GM18909 (cell line): ENCODE measurements at regions not wholly inside any gene's neighbourhood (a gene's known extent, or its start where the extent isn't known, plus 50 kb on each side); places are given as distances from the start of the nearest gene placed in this dataset.
A peak's percentile ranks its signal among the peaks of the same experiment; 100 is the strongest.
"Not testable (repeated sequence)": the region's sequence is repeated elsewhere in the genome, so short reads cannot be mapped to it uniquely, and the experiment has no call there.

Experiments
- ATAC-seq: cut with Tn5 transposase; IDR thresholded peaks from one replicate; pipeline ENCODE4 v1.9.1; 2021; ENCODE audit warnings: mild to moderate bottlenecking; ENCODE audit not compliant: unreplicated experiment, poor library complexity

DNA sequence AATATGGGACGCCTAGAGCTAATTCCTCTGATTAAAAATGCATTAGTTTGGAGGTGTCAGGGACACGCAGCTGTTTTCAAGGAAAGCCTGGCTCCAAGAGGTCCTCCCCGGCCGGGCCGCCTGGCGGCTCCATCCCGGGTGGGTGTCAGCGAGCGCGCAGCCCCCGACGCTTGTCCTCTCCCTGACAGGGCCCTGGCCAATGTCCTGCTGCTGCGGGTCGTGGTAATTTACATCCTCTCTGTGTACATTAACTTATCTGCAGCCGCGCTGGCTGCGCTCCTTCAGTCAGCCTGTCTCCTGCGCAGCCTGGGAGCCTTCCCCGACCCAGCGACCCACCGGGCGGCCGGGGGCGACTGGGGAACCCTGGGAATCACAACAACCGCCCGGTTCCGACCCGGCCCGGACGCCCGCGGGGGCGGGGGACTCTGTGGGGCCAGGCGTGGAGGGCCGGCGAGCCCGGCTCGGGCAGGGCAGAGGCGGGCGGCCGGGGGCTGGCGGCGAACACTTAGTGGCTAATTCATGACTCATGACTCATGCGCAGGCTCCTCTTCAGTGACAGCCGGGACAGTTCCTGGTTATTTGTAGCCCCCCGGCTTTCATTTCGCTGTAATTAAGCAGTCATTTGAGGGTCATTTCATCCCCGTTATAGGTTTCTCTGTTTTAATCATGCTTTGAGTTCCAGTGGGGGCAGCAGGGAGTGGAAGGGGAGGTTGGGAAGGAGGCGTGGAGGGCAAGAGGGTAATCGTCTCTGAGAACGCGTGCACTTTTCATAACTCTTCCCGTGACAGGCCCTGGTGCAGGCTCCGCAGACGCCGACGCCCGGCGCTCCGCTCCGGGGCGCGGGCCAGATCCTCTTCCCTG lies 141.9 kb upstream of the CTAGE1 start:
- ATAC-seq, result no peak

DNA sequence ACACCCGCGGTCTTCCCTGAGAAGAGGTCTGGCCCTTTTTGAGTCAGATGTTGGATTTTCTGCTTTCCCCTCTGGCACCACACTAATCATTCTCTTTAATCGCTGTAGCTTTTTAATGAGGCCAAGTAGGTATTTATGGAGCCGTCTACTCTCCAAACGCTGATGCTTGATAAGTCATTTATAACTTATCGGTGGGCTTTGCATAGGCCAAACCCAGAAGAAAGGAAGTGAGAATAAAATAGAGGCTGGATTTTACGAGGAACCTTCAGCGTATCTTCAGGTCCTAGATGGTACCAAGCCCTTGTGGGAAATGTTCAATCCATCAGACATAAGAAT lies 142.5 kb upstream of the CTAGE1 start:
- ATAC-seq, result no peak

DNA sequence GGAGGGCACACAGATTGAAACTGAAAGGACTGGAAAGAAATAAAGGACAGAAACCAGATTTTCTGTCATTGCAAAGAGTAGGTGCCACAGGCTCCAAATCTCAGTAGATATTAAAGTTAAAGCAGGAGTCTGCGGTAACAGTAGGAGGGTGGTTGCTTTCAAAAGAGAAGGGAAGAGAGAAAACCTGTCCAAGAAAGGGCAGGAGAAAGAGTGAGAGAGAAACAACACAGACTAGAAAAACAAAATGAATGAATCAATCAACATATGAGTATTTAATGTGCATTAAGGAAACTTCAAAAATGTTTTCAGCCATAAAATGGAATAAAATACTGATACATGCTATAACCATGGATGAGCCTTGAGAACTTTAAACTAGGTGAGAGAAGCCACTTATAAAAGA lies 143.1 kb upstream of the CTAGE1 start:
- ATAC-seq, result no peak

DNA sequence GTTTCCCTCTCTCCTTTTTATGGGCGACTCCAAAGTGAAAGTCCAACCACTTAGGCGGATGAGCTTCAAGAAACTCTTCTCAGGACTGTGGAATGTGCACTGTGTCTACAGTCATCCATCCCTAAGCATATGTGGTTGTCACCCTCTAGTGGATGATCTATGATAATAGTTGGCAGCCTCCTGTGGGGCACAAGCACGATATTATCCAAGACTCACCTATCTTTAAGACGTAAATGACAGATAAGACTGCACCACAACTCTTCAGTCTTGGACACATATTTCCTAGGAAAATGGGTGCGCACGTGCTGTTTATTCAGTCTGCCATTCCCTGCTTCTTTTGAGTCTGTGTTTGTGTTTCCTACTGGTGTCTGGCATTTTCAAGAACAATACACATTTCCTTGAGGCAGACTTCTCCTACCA lies 145.5 kb upstream of the CTAGE1 start:
- ATAC-seq, result peak; percentile 81

DNA sequence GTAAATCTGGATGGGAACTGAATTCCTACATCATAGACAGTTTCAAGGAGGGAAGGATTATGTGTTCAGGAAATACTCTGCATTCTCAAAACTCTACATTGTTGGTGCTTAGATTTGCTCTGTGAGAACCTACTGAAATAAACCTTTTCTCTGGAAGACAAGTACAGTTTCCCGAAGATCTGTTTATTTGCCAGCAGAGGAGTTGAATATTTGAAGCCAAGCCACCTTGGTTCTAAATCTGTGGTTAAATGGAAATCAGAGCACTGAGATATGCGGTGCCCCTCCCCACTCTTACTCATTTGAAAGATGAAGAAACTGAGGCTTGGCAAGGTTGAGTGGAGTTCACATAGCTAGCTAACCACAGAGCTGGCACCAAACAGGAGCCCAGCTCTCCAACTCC lies 146.3 kb upstream of the CTAGE1 start:
- no peak for ATAC-seq

DNA sequence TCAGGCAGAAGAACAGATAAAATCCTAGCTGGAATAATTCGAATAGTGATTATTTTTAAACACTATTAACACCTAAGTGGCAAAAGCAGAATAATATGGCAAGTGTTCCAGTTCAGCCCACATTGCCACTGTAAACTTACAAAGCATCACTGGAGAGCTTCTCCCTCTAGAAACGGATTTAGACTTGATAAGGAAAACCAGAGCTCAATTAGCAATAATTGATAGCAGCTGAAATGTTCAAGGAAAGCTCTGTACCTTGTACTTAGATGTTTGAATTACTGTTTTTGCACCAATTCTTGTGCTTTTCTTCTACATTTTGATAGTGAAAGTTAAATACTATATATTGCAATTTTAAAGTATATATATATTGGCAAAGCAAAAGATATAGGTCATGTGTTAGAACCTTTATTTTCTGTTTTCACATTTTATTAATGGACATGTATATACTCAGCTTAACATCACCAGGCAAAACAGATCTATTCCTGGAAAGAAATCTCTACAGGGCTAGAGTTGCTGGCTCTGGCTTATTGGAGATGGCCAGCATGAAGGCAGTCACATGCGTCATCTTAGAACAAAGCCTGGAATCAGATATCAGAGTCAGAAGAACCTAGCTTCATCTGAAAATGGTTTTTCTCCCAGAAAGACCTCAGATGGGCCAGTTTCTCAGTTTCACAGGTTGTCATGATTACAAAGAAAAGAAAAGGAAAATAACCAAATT lies 149.1 kb upstream of the CTAGE1 start:
- ATAC-seq, result no peak

DNA sequence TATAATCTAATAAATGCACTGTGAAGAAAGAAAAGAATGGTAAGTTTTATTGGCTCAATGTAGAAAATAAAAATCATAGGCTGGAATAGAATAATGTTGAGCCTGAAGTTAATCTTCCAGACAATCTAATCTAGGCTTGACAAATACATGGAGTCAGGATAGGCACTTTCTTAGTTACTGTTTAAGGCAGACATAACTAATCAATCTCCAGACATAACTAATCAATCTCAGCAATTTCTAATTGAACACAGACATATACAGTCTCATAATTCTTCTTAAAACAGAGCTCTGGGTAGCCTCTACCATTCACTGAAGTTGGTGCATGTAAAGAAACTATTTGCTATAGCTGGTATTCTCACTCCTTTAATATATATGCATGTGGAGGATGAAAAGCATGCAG lies 150.1 kb upstream of the CTAGE1 start:
- no peak for ATAC-seq

DNA sequence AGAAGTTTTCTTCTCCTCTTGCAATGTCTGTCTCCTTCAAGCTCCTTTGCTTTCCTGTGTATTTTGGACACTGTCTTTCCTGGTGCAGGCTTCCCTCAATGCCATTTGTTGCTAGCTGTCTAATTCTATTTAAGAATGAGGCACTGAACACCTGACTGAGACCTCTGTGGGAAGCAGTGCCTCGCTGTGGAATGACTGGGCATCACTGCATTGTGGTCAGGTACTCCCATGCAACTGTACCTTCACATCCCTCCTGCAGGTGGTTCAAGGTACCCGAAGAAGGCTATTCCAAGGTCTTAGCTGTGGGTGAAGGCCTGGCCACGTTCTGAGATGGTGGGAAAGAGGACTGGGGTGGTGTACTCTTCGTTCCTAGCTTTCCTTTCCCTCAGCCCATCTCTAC lies 152.8 kb upstream of the CTAGE1 start:
- no peak for ATAC-seq

DNA sequence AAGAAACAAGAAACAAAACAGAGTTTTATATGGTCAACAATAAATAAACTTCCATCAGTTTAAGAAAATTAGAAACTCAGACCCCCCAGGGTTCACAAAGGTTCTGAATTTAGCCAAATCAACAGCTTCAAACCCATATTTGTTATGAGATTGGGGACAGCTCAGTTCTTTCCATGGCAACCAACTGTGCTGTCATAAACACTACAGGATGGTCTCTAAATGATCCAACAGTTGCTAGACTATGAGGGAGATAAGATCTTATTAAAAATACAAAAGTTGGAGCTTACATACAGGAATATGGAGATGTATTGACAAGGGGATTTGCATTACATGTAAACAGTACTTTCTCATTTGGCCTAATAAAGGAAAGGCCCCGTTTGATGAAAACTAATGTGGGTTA lies 154.6 kb upstream of the CTAGE1 start:
- ATAC-seq, result no peak

DNA sequence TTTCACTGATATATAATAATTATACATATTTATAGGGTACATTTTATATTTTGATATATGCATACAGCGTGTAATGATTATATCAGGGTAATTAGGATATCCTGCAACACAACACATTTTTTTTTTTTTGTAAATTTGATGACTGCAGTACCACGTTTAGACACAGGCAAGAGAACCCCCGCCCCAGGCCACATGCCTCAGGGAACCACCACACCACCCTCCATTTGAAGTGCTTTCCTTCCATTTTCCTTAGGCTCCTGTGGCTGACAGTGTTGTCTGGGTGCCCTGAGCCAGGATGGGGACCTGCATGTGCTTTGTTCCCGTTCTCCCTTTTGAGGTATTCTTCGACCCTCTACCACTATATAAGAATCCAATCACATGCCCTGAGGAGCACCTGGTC lies 161.6 kb upstream of the CTAGE1 start:
- no peak for ATAC-seq

DNA sequence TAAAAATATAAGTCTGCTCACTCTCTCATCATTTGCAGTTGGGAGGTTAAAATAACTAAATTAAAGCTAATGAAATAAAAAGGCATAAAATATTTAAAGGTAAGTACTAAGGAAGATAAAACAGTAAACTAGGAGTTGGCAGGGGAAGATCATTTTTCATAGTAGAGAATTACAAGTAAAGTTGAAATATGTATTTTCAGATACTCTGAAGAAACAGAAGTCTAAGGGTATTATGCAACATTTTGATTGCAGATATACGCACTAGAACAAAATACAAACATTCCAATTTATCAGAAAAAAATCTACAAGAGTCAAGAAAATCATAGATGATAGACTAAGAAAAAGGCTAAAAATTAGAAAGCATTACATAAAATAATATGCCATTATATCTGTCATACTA lies 167.6 kb upstream of the CTAGE1 start:
- ATAC-seq, result no peak

DNA sequence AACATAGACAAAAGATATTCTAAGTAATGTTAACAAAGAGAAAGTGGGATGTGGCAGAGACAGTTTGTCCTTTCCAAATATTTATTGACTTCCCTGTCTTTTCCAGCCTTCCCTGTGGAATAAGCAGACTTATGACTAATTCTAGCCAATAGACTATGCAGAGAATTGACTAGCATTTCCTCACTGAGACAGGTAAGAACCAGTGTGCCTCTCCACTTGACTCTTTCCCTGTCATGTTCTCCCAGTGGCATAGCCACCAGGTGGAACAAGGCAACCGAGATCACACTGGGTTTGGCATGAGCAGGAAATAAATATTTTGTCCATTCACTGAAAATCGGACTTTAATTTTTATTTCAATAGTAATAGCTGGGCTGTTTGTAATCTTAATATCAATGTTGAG lies 168.1 kb upstream of the CTAGE1 start:
- ATAC-seq, result no peak

DNA sequence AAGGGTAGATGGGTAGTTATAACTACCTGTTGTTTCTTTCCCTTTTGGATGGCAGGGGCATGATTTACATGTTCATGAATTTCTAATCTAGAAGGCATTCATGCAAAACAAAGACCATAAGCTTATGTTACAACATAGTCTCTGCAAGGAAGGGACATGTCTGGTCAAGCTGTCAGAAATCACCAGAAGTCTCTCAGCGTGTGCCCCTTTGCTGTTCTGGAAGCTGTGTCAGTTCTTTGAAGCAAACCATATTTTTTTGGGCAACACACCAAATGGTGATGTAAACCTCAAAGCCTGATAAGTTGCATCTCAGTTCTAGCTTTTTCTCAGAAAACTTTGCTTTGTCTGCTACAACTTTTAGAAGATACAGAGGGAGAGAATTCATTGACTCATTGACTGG lies 173.5 kb upstream of the CTAGE1 start:
- ATAC-seq, result no peak

DNA sequence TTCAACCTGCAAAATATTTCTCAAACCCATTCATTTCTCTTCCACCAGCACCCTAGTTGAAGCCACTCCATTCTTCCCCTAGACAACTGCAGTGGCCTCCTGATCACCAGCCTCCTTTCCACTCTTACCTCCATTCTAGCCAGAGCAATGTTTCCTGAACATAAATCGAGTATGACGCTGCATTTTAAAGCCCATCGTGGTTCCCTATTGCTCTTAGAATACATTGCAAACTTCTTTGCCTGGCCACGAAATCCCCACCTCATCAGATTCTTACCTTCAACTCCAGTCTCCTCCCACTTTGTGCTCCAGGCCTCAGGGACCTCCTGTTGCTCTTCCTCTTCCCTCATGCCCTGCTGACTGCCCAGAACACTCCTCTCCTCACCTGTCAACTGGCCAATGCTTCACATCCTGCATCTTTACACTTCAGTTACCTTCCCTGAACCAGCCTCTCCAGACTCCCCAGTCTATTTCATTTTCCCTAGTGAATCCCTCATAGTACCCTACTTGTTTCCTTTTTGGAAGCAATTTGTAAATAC lies 176.5 kb upstream of the CTAGE1 start:
- ATAC-seq, result no peak

DNA sequence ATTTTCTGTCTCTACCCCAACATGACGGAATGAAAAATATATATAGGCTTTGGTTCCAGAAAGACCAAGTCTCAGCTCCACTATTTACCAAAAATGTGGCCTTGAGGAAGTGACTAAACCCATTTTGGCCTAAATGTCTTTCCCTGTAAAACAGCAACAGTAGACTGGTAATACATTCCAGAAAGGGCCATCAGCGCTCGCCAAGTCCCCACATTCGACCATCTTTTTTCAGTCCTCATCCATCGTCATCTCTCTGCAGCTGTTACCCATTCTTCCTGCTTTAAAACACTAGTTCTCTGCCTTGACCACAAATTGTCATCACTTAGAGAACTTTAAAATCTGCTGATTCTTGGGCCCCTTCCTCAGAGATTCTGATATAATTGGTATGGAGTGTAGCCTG lies 183.8 kb upstream of the CTAGE1 start:
- ATAC-seq, result no peak

DNA sequence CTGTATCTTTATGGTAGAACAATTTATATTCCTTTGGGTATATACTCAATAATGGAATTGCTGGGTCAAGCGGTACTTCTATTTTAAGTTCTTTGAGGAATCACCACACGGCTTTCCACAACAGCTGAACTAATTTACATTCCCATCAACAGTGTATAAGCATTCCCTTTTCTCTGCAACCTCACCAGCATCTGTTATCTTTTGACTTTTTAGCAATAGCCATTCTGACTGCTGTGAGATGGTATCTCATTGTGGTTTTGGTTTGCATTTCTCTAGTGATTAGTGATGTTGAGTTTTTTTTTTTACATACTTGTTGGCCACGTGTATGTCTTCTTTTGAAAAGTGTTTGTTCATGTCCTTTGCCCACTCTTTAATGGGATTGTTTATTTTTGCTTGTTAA lies 184.7 kb upstream of the CTAGE1 start:
- ATAC-seq, result not testable (repeated sequence)

DNA sequence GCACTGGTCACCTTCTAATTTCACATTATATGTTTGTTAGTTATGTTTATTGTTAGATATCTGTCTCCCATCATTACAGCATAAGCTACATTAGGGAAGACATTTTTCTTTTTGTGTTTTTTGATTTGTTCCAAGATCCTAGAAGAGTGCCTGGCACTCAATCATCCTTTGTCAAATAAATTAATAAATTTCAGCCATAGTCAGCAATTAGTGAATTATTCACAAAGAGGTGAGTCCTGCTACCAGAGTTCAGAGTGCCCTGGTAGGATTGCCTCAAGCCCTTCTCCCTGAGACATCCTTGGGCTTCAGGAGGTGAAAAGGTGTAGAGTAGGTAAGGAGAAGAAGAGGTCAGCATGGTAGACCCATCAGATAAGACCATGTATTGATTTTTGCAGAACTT lies 186.2 kb upstream of the CTAGE1 start:
- ATAC-seq, result no peak

DNA sequence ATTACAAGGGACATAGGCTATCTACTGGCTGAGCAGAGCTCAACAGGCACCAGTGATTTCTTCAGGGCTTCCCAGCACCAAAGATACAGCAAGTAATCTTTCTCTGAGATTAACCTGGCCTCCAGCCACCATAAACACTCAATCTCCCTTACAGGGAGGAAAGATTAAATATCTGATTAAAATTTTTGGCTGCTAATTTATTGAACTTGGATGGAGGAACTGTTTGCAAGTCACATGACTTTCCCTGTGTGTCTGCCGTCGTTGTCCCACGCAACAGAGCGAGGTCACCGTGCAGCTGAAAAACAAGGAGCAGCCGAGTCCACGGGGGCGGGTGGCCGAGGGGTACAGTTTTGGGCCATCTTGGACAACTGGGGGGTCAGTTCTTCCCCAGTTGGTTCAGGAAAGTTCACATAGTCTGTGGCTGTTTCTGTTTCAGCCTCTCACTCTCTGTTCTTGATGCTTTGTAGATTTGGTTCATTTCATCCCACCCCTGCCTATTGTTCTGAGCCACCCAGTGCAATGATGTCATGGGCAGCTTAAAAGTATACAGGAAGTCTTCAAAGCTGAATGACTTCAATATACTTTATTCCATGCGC lies 186.8 kb upstream of the CTAGE1 start:
- ATAC-seq, result no peak

DNA sequence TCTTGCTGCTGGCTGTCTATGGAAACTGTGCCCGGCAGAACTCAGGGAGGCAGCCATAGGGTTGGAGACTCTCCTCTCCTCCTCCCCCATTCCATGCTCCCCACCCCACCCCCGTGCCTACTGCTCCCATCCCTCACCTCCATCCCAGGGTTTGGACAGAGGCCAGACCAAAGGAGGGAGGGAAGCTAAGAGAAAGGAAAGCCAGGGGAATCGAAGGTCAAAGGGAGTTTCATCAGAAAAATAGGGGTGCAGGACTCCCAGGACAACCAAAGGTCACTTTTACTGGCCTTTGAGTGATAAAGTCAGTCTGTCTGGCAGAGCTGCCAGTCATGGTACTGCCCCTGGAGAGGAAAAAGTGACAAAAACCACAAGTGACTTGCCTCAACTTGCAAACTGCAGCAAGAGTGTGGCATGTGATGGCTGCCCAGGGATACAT lies 187.3 kb upstream of the CTAGE1 start:
- no peak for ATAC-seq

DNA sequence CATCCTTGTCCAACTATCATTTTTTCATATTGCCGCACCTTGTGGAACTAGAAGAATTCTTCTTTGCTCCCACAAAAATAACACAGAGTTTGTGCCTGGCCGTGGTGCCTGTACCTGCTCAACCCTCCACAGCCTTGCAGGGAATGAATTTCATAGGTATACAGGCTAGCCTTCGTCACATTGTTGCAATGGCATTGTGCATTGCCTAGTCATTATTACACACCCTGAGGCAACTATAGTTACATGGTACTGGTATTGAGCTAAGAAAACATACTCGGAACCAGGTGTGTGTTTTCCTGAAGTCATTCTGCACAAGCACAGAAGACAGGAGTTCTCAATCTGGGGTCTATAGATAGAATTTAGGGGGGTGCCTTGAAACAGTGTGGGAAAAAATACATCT lies 188.0 kb upstream of the CTAGE1 start:
- ATAC-seq, result no peak

DNA sequence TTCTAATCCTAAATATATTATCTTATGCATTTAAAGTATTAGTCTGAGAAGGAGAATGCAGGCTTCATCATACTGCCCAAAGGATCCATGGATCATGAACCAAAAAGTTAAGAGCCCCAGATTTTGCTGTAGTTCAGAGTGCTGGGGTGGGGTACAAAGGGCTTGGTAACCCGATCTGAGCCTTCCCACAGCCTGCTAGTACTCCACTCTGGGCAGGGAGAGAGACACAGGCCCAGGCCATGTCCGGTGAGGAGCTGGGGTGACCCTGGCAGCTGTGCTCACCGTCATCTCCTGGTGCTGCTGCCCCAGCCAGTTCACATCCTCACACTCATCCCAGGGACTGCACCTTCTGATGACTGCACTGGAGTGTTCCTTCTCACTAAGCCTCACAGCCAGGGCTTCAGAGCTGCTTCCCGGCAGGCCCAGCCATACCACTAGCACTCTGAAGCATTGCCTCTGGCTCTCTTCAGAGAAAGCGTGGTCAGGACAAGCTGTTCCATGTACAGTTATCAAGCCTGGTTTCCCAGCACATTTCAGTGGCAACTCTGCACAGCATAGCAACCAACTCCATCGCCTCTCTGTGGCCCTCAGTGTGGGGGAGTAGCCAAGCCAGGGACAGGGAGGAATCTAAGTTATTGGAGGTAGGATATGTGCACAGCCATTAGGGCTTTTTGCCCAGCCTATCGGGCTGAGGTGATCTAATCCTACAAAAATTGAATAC lies 189.0 kb upstream of the CTAGE1 start:
- ATAC-seq, result no peak
